BJ (cell line): ENCODE measurements at regions not wholly inside any gene's neighbourhood (a gene's known extent, or its start where the extent isn't known, plus 50 kb on each side); places are given as distances from the start of the nearest gene placed in this dataset.

ENCODE experiments used
- CTCF ChIA-PET: fragments of 350-600 bp; formaldehyde crosslinking; extraction: SDS; loops from one replicate; lab custom pipeline; 2021; ENCODE audit warnings: antibody characterized with exemption, inconsistent platforms; lab: Yijun Ruan, JAX
- POLR2A ChIA-PET: fragments of 300-600 bp; sonication (Branson Sonifier 250); formaldehyde crosslinking; extraction: SDS; loops from one replicate; lab custom pipeline; 2021; ENCODE audit warnings: antibody characterized with exemption; lab: Charles Lee
- DNase-seq: peaks from one replicate; pipeline ENCODE4 v3.0.0-alpha.2; 2011; ENCODE audit warnings: low read depth
- H3K27me3 ChIP-seq: 2 replicates; pipeline ENCODE4 v1.6.0; 2011; ENCODE audit warnings: low read length; ENCODE audit not compliant: control insufficient read depth, insufficient read depth
- H3K36me3 ChIP-seq: 2 replicates; pipeline ENCODE4 v1.5.1; 2011; ENCODE audit warnings: low read length; ENCODE audit not compliant: control insufficient read depth, insufficient read depth
- H3K4me3 ChIP-seq: 2 replicates; pipeline ENCODE4 v1.5.1; 2011; ENCODE audit warnings: low read depth, mild to moderate bottlenecking, control low read depth, low read length
- CTCF ChIP-seq: IDR thresholded peaks from 2 replicates; pipeline ENCODE4 v1.5.1; 2011; ENCODE audit warnings: low read depth, mild to moderate bottlenecking, control low read depth, inconsistent platforms, low read length, moderate library complexity; ENCODE audit not compliant: insufficient read depth

GRCh38 chr18:60668583-60668982, 296.0 kb upstream of the MC4R start:
- POLR2A ChIA-PET: no interaction called here
- no peak for TF ChIP-seq CTCF
- CTCF ChIA-PET: no interaction called here

GRCh38 chr18:60669938-60670337, 297.4 kb upstream of the MC4R start:
- Histone ChIP-seq H3K36me3 (no peaks in the 10 kb centered on the region), H3K27me3 (no peaks in the 10 kb centered on the region), H3K4me3 (no peak overlapping the region)
- POLR2A ChIA-PET: no interaction called here
- DNase-seq: no peak
- TF ChIP-seq CTCF: no peak
- CTCF ChIA-PET: interaction anchor here (0.6 to 2.0 kb wide), 2 partner anchors 16 to 478 kb away, joined by 3 to 6 read pairs; no protein-coding TSS in a partner anchor

More at GRCh38 chr18:60668583-60668982, 296.0 kb upstream of the MC4R start:
- DNase-seq: no peak
- no peaks in the 10 kb centered on the region for H3K27me3 ChIP-seq
- no peaks in the 10 kb centered on the region for H3K36me3 ChIP-seq
- no peak overlapping the region for H3K4me3 ChIP-seq

GRCh38 chr18:60671021-60671420, 298.4 kb upstream of the MC4R start:
- TF ChIP-seq CTCF: no peak
- CTCF ChIA-PET: interaction anchor here (2.0 kb wide), 1 partner anchor 15 kb away, joined by 6 read pairs; no protein-coding TSS in a partner anchor

GRCh38 chr18:60675126-60675525, 302.6 kb upstream of the MC4R start:
- Histone ChIP-seq H3K4me3 (no peak overlapping the region), H3K36me3 (no peaks in the 10 kb centered on the region), H3K27me3 (no peaks in the 10 kb centered on the region)
- CTCF ChIA-PET: no interaction called here
- no peak for DNase-seq
- POLR2A ChIA-PET: no interaction called here
- no peak for TF ChIP-seq CTCF

More at GRCh38 chr18:60671021-60671420, 298.4 kb upstream of the MC4R start:
- Histone ChIP-seq H3K36me3 (no peaks in the 10 kb centered on the region), H3K27me3 (no peaks in the 10 kb centered on the region), H3K4me3 (no peak overlapping the region)
- POLR2A ChIA-PET: no interaction called here
- DNase-seq: no peak

- CTCF ChIA-PET: no interaction called here
- POLR2A ChIA-PET: no interaction called here
- H3K27me3 ChIP-seq: no peaks in the 10 kb centered on the region
- DNase-seq: no peak
- no peak overlapping the region for H3K4me3 ChIP-seq
- no peak for TF ChIP-seq CTCF
- H3K36me3 ChIP-seq: no peaks in the 10 kb centered on the region
These were observed 303.2 kb upstream of the MC4R start for GRCh38 chr18:60675801-60676200.
